Mesendoderm (in vitro differentiated cells): ENCODE measurements at regions not wholly inside any gene's neighbourhood (a gene's known extent, or its start where the extent isn't known, plus 50 kb on each side); places are given as distances from the start of the nearest gene placed in this dataset. TPM values are rescaled to one million over a fixed set of nuclear protein-coding genes. Genes with fewer than 3 reads are reported as not detected.

ENCODE experiments used
- DNase-seq: peaks from one replicate; pipeline ENCODE4 v3.0.0; 2013
- H2AK5ac ChIP-seq: 2 replicates; pipeline ENCODE4 v1.6.1; 2013; ENCODE audit warnings: low read length, inconsistent platforms
- H2BK120ac ChIP-seq: 2 replicates; pipeline ENCODE4 v1.6.1; 2013; ENCODE audit warnings: low read depth, mild to moderate bottlenecking, low read length, moderate library complexity, mixed read lengths
- H2BK15ac ChIP-seq: replicated peaks from 2 replicates; pipeline ENCODE4 v1.6.1; 2013; ENCODE audit warnings: low read depth, mild to moderate bottlenecking, moderate library complexity
- H2BK5ac ChIP-seq: 2 replicates; pipeline ENCODE4 v1.6.1; 2013; ENCODE audit warnings: low read length, inconsistent platforms
- H3K18ac ChIP-seq: 2 replicates; pipeline ENCODE4 v1.6.1; 2013; ENCODE audit warnings: mild to moderate bottlenecking, low read length, mixed read lengths
- H3K23ac ChIP-seq: one replicate; pipeline ENCODE4 v1.6.1; 2013; ENCODE audit warnings: low read length
- H3K27ac ChIP-seq: 2 replicates; pipeline ENCODE4 v1.5.1; 2013; ENCODE audit warnings: low read depth, mild to moderate bottlenecking, inconsistent platforms, low read length, moderate library complexity
- H3K27me3 ChIP-seq: 2 replicates; pipeline ENCODE4 v1.6.1; 2013; ENCODE audit warnings: low read length, control low read depth, mild to moderate bottlenecking, inconsistent platforms; ENCODE audit not compliant: insufficient read depth, poor library complexity
- H3K36me3 ChIP-seq: 2 replicates; pipeline ENCODE4 v1.6.1; 2013; ENCODE audit warnings: low read length, inconsistent platforms; ENCODE audit not compliant: control insufficient read depth, insufficient read depth
- H3K4ac ChIP-seq: one replicate; pipeline ENCODE4 v1.6.1; 2013; ENCODE audit warnings: low read depth, mild to moderate bottlenecking, low read length, moderate library complexity
- H3K4me1 ChIP-seq: 2 replicates; pipeline ENCODE4 v1.6.1; 2013; ENCODE audit warnings: low read depth, low read length, inconsistent platforms; ENCODE audit not compliant: control insufficient read depth
- H3K4me2 ChIP-seq: 2 replicates; pipeline ENCODE4 v1.6.1; 2013; ENCODE audit warnings: low read length
- H3K4me3 ChIP-seq: 2 replicates; pipeline ENCODE4 v1.5.1; 2013; ENCODE audit warnings: mild to moderate bottlenecking, low read length
- H3K56ac ChIP-seq: one replicate; pipeline ENCODE4 v1.6.1; 2013; ENCODE audit warnings: low read length
- H3K79me1 ChIP-seq: 2 replicates; pipeline ENCODE4 v1.6.1; 2013; ENCODE audit warnings: low read length, inconsistent platforms
- H3K79me2 ChIP-seq: 2 replicates; pipeline ENCODE4 v1.6.1; 2013; ENCODE audit warnings: mild to moderate bottlenecking, low read length; ENCODE audit not compliant: control insufficient read depth, insufficient read depth
- H3K9ac ChIP-seq: 2 replicates; pipeline ENCODE4 v1.6.1; 2013; ENCODE audit warnings: low read length, inconsistent platforms
- H4K5ac ChIP-seq: one replicate; pipeline ENCODE4 v1.6.1; 2013; ENCODE audit warnings: low read length
- H4K8ac ChIP-seq: one replicate; pipeline ENCODE4 v1.6.1; 2013; ENCODE audit warnings: low read depth, mild to moderate bottlenecking, control low read depth, low read length, moderate library complexity
- WGBS: extraction: QIAGEN DNeasy Blood & Tissue Kit; methylation state at CpG from one replicate; pipeline ENCODE4 v1.1.7; 2013; ENCODE audit warnings: low lambda C conversion rate, missing lambda C conversion rate; ENCODE audit not compliant: insufficient coverage; ENCODE audit errors: extremely low coverage; 5-methylcytosine and 5-hydroxymethylcytosine counted together
- small RNA-seq: library from polyadenylated mRNA; stranded (forward); fragments of <200 nt; extraction: miRNeasy Mini kit (QIAGEN cat#:217004); gene quantifications from one replicate; pipeline ENCODE3, GENCODE V24; 2013; ENCODE audit not compliant: insufficient read depth

DNA sequence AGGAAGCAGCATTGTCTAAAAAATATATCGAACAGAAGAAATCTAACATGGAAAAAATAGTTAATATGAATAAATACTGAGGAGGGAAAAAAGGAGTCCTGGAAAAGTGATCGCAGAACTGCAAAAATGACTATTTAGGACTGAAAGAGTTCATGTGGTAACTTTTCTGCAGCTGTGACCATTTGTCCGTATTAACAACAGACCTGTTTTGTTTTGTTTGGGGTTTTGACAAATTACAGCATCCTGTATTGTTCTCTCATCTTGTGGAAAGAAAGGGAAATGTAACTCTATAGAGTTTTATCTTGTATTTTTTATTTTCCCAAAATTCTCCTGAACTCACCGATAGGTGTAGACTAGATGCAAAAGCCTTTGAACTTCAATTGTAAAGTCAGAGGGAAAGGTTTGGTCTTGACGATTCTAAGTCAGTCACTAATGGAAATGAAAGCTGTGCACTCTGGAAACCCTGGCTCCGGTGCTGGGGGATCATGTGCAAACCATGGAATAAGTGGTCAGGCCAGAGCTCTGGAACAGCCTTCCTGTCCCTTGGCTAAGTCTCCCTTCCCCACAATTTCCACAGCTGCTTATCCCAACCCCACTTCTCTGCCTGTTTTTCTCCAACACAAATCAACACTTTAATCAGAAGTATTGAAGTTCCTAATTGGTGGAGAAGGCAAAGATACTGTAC is 51.2 kb upstream of the MARCKS start:
- no peak overlapping the region for H2BK5ac ChIP-seq
- no peak for DNase-seq
- no peak overlapping the region for H3K56ac ChIP-seq
- H3K4ac ChIP-seq = no peak overlapping the region
- H4K5ac ChIP-seq = no peak overlapping the region
- no peaks in the 10 kb centered on the region for H3K36me3 ChIP-seq
- H4K8ac ChIP-seq = no peak overlapping the region
- H3K9ac ChIP-seq = no peak overlapping the region
- WGBS = no CpG with 5 or more reads among the region's 6 CpGs
- no peak overlapping the region for H3K23ac ChIP-seq
- H3K18ac ChIP-seq = no peak overlapping the region
- H3K4me2 ChIP-seq = no peak overlapping the region
- H3K79me2 ChIP-seq = no peaks in the 10 kb centered on the region
- H2AK5ac ChIP-seq = no peak overlapping the region
- H3K27ac ChIP-seq = no peak overlapping the region
- no peaks in the 10 kb centered on the region for H3K79me1 ChIP-seq
- H2BK15ac ChIP-seq = no peak overlapping the region
- H3K4me1 ChIP-seq = no peaks in the 10 kb centered on the region
- no peak overlapping the region for H3K4me3 ChIP-seq
- H2BK120ac ChIP-seq = no peak overlapping the region
- H3K27me3 ChIP-seq = no peaks in the 10 kb centered on the region

Small RNAs in the stretch of these regions (small RNA-seq; reads per million reads assigned to genes)
- not detected for gene RNU6-1163P
